Islet of Langerhans (tissue), 1 donor: ENCODE measurements at regions not wholly inside any gene's neighbourhood (a gene's known extent, or its start where the extent isn't known, plus 50 kb on each side); places are given as distances from the start of the nearest gene placed in this dataset.

Source experiments
- FAIRE-seq: peaks from one replicate; lab custom pipeline; 2011; peaks lifted over from hg19 to GRCh38; lab: Jason Lieb, UNC

DNA sequence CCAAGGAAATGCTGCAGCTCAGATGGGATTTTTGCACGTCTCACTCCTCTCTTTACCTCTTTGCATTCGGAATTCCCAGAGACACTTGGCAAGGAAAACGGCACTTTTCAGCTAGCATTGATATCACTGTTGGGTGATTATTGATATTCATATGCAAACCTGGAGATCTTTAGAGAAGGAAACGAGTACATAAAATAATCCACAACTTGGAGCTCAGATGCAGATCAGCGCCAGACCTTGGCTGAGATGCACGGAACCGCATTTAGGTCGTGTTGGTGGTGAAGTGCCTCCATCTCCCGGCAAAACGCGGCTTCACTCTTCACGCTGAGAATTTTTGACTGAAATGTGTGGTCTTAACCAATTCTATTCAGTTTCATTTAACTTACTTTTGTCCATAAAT, 77.2 kb upstream of the ARHGEF7 start:
- no peak for FAIRE-seq

DNA sequence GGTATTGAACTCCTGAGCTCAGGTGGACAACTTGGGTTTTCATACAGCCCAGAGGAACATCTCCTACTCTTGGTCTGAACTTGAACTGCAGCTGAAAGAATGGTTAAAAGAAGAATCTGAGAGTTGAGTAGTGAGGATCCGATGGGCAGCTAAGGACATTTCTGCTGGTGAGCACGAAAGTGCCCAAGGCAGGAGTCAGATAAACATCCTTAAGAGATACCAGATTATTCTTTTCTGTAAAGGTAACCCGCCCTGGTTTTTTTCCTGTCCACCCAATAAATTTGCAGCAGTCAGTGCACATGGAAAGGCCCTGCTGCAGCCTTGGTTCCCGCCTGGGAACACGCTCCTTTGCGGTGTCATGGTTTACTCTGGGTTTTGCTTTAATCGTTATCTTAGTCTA, 78.4 kb upstream of the ARHGEF7 start:
- FAIRE-seq: no peak

DNA sequence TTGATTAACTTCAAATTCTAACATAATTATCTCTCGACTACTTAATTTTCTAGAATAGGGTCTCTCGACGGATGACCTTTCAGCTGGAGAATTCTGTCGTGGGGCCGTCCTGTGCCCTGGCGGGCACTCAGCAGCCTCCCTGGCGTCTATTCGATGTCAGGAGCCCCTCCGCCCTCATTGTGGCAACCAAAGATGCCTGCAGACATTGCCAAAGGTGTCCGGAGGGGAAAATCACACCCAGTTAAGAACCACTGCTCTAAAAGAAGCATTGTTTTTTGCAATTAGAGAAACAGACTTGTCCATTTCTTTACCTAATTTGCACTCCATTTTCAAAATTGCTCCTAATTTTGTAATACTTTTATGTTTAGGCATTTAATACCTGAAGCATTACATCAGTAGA, 79.2 kb upstream of the ARHGEF7 start:
- no peak for FAIRE-seq

DNA sequence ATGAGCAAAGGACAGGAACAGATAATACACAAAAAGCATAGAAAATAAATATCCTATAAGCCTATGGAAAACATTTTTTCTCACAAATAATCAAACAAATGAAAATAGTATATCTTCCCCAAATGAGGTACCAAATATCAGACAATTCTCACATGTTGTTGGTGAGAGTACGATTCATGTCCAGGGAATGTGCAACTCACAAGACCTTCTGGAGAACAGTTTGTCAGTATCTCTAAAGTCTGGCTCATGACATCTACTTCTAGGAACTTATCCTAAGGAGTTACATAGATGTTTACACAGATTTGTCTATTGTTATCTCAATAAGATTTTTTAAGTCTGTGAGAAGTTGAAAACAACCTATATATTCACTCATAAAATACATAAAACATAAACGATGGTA, 80.3 kb upstream of the ARHGEF7 start:
- no peak for FAIRE-seq

DNA sequence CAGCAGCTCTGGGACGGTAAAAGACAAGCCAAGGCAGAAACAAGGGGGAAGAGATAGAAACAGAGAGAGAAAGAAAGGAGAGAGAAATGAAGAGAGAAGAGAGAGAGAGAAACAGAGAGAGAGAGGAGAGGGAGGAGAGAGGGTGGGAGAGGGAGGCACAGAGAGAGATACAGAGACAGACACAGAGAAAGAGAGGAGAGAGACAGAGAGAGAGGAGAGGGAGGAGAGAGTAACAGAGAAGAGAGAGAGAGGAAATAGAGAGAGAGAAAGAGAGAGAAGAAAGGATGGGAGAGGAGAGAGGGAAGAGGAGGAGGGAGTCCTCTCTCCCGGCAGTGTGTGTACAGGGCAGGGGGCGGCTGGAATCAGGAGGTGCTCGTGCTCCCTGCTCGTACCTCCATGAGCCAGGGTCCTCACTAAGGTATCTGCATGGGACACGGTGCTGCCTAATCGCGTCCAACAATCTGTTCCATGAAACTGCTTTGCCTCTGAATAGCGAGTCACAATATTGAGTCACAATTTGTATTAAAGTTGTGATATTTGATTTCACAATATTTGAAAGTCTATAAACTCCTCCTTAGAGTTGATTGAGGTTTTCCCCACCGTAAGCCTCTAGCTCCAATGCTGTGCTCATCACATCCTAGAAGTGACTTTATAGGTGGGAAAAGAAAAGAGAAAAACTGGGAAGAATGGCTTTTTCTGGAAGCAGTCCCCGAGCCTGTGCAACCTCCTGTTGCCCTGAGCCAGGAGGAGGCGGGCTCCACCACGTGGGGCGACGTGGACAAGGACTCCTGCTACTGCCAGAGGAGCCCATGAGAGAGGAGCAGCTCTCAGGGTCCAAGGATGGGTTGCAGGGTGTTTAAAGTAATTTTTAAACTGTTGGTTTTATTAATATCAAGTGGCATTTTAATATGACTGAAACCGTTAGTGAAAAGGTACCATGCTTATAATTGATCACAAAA, 81.7 kb upstream of the ARHGEF7 start:
- no peak for FAIRE-seq

DNA sequence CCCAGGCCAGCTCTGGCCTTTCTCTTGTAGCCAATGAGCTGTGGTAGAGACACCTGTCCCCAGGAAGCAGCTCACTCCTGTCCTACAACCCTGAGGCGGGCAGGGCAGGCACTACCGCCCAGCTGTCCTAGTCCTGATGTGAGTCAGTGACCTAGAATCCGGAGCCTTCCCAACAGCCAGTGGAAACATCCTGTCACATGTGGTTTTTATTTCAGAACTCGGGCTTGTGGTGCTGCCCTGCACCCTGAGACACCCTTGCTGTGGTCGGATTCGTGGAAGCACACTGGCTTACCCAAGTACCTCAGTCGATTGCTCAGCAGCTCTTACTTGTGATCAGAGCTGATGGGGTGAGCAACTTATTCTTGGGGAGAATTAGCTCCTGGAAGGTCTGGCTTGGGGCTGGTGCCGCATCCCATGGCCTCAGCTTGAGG, 83.6 kb upstream of the ARHGEF7 start:
- FAIRE-seq: no peak

DNA sequence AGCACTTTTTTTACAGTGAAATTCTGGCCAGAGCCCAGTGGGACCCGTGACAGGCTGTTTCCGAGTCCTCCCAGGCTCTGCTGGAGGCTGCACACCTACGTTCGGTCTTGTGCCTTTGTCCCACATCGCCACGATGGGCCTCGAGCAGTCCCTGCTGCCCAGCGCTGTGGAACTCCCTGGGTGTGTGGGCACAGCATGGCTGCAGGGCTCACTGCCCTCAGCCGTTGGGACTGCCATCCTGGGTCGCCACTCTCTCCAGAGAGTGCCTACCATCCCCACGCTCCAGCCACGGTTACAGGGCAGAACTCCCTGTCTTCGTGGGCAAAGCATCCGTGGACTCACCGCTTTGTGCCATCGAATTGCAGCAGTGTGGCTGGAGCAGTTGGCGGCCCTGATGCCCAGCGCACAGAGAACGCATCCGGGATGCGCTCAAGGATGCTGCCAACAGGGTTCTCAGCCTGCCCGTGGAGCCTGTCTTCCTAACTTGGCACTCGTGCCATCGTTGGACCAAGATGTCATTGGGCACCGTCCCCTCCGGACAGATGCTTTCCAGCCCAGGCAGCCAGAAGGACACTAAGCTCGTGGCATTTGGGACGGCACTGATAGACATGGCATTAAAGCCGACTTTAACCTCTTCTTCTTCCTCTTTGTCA, 85.0 kb upstream of the ARHGEF7 start:
- no peak for FAIRE-seq

DNA sequence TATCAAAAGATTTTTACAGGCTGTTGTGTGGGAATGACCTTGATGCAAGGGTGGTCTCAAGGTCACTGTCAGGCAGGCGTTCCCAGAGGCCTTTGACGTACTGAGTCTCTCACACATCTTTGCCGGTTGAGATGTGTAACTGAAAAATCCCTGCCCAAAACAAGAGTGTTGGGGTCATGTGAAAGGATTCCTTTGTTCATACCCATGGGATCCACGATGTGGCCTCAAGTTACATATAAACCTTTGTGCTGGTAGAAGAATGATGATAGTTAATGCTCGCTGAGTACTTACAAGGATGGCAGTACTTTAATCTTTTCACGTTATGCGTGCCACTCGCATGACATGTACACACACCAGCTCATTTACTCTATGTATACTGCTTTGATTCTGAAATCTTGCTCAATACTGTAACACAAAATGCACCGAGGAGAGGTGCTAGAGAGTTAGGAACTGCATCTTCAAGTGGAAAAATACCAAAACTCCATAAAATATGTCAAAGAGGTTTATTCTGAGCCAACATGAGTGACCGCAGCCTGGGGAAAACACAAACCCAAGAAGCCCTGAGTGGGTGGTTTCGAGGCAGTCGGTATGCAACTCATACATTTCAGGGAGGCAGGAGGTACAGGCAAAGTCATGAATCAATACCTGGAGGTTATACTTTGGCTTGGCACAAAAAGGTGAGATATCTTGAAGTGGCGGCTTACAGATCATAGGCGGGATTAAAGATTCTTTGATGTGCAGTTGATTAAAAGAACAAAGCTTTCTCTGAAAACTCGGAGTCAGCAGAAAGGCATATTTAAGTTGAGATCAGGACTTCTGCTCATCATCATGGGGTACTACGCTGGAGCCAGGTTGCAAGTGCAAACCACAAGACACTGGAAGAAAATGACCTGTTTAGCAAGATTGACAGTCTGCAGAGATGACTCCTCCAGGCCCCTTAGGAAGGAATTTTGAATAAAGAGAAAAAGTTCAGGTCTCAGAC, 87.4 kb upstream of the ARHGEF7 start:
- no peak for FAIRE-seq

DNA sequence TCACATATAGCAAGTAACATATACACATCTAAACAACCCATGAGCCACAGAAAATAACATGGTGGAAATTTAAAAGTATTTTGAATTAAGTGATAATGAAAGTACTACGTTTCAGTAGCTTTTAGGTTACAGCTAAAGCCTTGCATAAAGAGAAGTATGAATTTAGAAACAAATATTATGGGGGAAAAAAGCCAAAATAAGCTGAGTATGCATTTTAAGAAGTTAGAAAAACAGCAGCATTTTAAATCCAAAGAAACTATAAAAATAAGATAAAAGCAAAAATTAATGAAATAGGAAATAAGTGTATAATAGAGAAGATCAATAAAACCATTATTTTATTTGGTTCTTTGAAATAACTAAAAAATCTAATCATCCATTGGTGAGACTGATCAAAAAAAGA, 89.8 kb upstream of the ARHGEF7 start:
- FAIRE-seq: no peak

DNA sequence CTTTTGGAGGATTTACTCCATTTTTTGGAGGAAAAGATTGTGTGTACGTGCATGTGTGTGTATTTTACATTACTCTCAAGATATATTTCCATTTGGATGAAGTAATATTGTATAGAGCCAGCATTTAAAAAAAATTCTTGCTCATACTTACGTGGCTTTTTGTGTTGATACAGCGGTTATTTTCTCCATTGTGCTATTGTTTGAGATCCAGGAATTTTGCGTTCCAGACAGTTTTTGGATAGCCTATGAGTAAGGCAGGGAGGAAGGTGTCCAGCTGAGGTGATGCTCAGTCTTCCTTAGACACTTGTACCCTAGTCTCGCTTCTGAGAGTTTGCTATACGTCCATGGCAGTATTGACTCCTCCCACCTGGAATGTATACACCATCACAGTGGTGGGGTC, 92.2 kb upstream of the ARHGEF7 start:
- FAIRE-seq: no peak

DNA sequence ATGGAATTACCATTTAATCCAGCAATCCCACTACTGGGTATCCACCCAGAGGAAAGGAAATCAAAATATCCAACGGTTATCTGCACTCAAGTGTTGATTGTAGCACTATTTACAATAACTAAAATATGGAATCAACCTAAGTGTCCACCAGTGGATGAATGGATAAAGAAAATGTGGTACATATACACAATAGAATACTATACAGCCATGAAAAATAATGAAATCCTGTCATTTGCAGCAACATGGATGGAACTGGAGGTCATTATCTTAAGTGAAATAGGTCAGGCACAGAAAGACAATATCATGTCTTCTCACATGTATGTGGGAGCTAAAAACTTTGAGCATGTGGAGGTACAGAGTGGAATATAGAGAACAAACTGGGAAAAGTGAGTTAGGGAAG, 92.9 kb upstream of the ARHGEF7 start:
- no peak for FAIRE-seq

DNA sequence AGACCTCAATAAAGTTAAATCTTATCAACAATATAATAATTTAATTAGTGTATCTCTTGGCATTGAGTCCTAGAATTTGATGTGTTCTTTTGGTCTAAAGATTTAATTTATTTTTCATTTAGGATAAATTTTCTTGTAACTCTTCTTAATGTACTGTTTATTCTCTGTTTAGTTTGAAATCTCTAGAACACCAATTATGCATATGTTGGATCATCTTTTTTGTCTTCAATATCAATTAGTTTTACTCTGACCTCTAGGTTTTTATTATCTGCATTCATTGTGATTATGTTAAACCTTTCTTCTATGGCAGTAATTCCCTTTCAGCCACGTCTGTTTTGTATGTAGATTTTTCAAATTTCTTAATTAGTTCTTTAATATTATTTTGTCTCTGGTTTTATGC, 93.8 kb upstream of the ARHGEF7 start:
- FAIRE-seq: no peak

DNA sequence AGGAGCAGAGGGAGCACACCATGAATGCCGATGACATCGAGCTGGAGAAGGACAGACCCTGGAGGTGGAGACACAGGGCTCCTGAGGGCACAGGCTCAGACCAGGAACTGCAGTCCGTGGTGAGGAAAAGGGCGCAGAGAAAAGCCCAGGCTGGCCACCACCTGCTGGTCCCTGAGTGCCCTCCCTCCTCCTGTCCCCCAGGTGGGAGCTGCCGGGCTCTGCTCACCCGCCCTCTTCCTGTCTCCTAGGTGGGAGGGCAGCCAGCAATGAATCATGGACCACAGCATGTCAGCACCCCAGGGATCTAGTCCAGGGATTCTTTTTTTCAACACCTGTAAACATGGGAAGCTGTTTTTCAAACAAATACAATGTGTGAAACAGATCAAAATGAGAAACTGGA, 94.6 kb upstream of the ARHGEF7 start:
- FAIRE-seq: no peak

DNA sequence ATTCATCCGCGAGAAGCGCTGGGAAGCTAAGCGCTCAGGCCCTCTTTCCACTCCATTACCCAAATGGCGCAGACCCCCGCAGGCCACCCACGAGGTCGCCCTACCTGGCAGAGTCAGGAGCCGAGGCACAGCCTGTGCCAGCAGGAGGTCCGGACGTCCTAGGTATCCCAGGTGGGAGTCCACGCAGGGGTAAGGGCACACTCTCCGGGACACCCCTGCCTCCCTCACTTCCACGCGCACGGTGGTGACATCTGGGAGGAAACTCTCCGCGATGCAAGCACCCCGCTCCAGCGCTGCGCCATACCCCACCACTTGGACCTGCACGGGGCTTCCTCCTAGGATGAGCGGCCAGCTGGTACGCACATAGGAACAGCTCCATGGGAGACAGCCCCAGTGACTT, 95.1 kb upstream of the ARHGEF7 start:
- FAIRE-seq: no peak

DNA sequence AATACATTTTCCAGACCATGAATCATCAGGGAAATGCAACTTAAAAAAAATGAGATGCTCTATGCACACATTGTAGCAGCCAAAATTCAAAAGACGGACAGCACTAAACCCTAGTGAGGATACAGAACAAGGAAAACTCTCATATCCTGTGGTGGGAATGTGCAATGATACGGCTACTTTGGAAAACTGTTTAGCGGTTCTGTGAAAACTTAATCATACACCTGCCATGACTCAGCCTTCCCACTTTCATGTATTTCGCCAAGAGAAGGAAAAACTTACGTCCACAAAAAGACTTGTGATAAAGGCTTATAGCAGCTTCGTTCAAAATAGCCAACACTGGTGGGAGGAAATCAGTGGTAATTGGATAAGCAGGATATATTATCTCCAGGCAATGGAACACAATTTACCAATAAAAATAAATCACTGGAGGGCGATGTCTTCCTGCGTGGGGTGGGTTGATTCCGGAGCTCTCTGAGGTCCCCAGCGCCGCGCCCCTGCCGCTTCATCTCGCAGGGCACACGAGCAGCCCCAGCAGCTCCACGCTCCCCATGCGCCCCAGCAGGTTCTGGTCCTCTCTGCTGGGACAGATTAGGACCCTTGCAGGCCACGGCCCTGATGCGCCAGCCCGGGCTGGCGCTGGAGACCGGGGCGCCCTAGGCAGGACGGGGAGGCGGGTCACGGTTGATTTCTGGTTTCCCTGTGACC, 97.2 kb upstream of the ARHGEF7 start:
- FAIRE-seq: no peak

DNA sequence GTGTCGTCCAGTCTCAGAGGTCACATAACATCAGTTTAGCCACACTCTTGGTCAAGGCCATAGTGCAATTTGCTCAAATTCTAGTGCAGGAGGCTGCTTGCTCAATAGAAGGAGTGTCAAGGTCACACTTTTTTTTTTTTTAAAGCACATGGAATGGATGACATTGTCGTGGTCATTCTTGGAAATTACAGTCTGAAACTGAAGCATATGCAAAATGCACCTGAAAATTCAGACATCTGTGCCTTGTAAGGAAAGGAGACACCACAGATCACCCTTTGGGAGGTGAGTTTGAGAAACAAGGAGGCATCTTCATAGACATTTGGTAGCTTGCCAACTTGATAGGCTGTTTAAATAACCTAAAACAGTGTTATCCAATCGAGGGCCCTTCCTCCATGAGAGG, 98.3 kb upstream of the ANKRD10 start:
- no peak for FAIRE-seq

DNA sequence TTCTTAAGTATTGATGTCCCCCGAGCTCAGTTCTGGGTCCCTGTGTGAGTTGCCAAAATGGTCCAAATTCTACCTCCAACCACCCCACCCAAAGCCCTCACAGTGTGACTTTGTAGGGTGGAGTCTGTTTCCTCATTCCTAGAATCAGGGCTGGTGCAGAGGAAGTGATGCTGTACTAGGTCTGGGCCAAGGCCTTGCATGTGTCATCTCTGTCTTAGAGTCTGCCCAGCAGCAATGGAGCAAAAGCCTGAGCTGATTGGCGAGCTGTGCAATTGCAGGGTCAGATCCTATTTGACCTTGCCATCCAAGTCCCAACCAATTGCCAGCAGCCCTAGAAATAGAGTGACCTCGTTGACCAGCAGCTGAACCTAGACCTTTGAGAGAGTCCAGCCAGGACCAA, 97.0 kb upstream of the ANKRD10 start:
- FAIRE-seq: no peak

DNA sequence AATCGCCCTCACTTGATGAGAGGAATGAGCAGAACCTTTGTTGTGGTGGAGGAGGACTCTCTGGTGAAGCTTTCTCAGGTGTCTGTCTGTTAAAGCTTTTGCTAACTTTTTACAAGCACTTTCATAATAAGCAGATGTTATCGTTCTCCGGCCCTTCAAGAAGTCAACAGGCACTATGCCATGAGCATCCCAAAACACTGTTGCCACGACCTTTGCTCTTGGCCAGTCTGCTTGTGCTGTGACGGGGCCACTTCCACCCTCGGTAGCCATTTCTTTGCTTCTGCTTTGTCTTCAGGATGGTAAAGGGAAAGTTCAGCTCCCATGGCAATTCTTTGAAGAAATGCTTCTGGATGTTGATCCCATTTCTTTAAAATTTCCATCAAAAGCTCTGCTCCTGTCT, 93.5 kb upstream of the ANKRD10 start:
- FAIRE-seq: no peak

DNA sequence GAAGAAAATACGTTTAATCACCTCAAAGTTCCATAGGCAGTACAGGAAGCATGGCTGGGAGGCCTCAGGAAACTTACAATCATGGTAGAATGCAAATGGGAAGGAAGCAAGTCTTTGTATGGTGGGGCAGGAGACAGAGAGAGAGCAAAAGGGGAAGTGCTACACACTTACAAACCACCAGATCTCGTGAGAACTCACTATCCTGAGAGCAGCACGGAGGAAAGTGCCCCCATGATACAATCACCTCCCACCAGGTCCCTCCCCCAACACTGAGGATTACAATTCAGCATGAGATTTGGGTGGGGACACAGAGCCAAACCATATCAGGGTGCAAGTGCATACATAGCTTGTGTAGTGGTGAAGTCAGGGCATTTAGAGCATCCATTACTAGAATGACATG, 92.3 kb upstream of the ANKRD10 start:
- no peak for FAIRE-seq

DNA sequence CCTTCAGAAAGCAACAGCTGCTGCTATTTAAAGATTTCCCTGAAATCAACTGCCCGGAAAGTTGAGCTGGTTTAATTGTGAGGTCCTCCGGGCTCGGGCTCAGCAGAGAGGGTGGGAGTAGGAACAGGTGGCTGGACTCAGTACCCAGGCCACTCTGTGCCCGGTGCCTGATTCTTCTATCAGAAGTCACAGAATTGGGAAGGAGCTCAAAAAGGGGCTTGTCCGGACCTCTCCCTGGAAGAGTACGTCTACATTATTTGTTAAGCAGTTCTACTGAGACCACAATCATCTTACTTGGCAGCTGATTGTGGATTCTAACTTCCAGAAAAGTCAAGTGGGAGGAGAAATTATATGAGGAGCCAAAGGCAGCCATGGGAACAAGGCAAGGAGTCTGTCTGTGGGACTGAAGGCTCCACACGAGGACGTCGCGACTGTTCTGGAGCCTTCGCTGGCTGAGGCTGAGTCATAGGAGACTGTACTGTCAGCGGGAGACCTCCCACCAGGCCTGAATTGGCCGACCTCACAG, 91.7 kb upstream of the ANKRD10 start:
- no peak for FAIRE-seq

DNA sequence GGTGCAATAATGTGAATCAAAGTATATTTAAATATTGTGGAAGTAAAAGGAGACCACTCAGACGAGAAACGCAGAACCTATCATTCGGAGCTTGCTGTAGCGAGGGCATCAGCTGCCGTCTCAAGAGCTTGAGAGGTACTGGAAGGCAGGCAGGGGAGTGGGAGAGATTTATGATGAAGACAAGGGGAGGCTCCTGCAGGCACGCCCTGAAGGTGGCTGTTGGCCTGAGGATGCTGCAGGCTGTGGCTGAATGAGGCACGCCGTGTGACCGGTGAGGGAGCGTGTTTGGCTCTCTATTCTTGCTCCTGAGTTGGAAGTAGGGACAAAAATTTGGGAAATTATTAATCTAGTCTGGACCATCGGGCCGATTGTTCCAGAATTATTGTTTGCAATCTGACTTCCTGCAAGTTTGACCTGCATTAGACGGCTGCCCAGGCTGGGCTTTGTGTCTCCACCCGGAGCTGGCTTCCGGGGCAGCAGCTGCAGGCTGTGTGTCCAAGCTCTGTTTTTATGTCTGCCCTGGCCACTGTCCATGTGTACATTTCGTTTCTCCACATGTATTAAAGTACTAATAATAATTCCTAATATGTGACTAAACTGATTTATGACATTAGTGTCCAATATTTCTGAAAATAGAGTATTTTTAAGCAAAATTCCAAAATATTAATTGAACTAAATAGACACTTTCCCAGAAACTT, 91.1 kb upstream of the ANKRD10 start:
- FAIRE-seq: no peak
